GM12878 (cell line): ENCODE measurements at regions not wholly inside any gene's neighbourhood (a gene's known extent, or its start where the extent isn't known, plus 50 kb on each side); places are given as distances from the start of the nearest gene placed in this dataset.

Experiments
- ATAC-seq: fragments of 200-7000 bp; cut with Tn5 transposase; 3 replicates; pipeline ENCODE4 v1.9.1; 2020; ENCODE audit warnings: mild to moderate bottlenecking, moderate library complexity
- BruUV-seq: library from RNA; stranded (reverse); fragments of 400-500 nt; replicated peaks from 2 replicates; lab custom pipeline; 2021; lab: Mats Ljungman, UMichigan
- CTCF ChIA-PET: fragments of 300-600 bp; sonication (Branson Sonifier 250); formaldehyde crosslinking; extraction: SDS; loops from one replicate; lab custom pipeline; 2021; ENCODE audit warnings: inconsistent platforms; lab: Yijun Ruan, JAX
- POLR2A ChIA-PET: fragments of 350-600 bp; formaldehyde crosslinking; extraction: SDS; loops from one replicate; lab custom pipeline; 2021; ENCODE audit warnings: inconsistent platforms; lab: Charles Lee
- RAD21 ChIA-PET: fragments of 300-600 bp; sonication (Branson Sonifier 250); formaldehyde crosslinking; loops from one replicate; lab custom pipeline; 2023; ENCODE audit warnings: antibody characterized with exemption; ENCODE audit not compliant: unreplicated experiment; lab: Charles Lee
- SMC1A ChIA-PET: fragments of 300-600 bp; sonication (Branson Sonifier 250); formaldehyde crosslinking; loops from one replicate; lab custom pipeline; 2023; ENCODE audit not compliant: unreplicated experiment, uncharacterized antibody; lab: Charles Lee
- DNase-seq: peaks from one replicate; pipeline ENCODE4 v3.0.0-alpha.2; 2011; ENCODE audit warnings: low read depth, low spot score
- FAIRE-seq: peaks from 3 replicates; lab custom pipeline; 2011; peaks lifted over from hg19 to GRCh38; lab: Jason Lieb, UNC
- H2AFZ ChIP-seq: 2 replicates; pipeline ENCODE4 v1.6.0; 2011; ENCODE audit warnings: low read depth, low read length, control low read depth; ENCODE audit not compliant: control insufficient read depth
- H3K27ac ChIP-seq: 2 replicates; pipeline ENCODE4 v1.5.1; 2011; ENCODE audit warnings: control low read depth; ENCODE audit not compliant: control insufficient read depth, insufficient read depth
- H3K27me3 ChIP-seq, 2 experiments: replicated peaks in 1 of 2; 2 replicates each; pipeline versions ENCODE4 v1.6.0 to v1.6.1; 2011; ENCODE audit warnings: low read length in 1 of 2; ENCODE audit not compliant: control insufficient read depth in 2 of 2, insufficient read depth in 2 of 2
- H3K36me3 ChIP-seq, 2 experiments: 2 replicates each; pipeline ENCODE4 v1.5.1; 2011; ENCODE audit warnings: low read length in 1 of 2; ENCODE audit not compliant: control insufficient read depth in 2 of 2, insufficient read depth in 2 of 2
- H3K4me1 ChIP-seq: 2 replicates; pipeline ENCODE4 v1.6.1; 2011; ENCODE audit warnings: mild to moderate bottlenecking, low read length, moderate library complexity, mixed read lengths; ENCODE audit not compliant: control insufficient read depth, insufficient read depth
- H3K4me2 ChIP-seq: 2 replicates; pipeline ENCODE4 v1.6.0; 2011; ENCODE audit warnings: control low read depth; ENCODE audit not compliant: control insufficient read depth, insufficient read depth
- H3K4me3 ChIP-seq: fragments of 200-600 bp; sonication (generic); 2 replicates; pipeline ENCODE4 v1.5.1; 2016
- H3K79me2 ChIP-seq: 2 replicates; pipeline ENCODE4 v1.6.0; 2011; ENCODE audit warnings: low read length; ENCODE audit not compliant: control insufficient read depth, insufficient read depth
- H3K9ac ChIP-seq: 2 replicates; pipeline ENCODE4 v1.8.0; 2011; ENCODE audit warnings: low read length, control low read depth, mixed read lengths; ENCODE audit not compliant: control insufficient read depth, insufficient read depth
- H3K9me3 ChIP-seq: replicated peaks from 3 replicates; pipeline ENCODE4 v1.5.1; 2011; ENCODE audit warnings: mild to moderate bottlenecking, low read length; ENCODE audit not compliant: control insufficient read depth, insufficient read depth
- H4K20me1 ChIP-seq: 2 replicates; pipeline ENCODE4 v1.6.0; 2011; ENCODE audit not compliant: control insufficient read depth, insufficient read depth
- ATF2 ChIP-seq: IDR thresholded peaks from 2 replicates; pipeline ENCODE4 v1.6.1; 2012; ENCODE audit warnings: low read length, inconsistent platforms
- BHLHE40 ChIP-seq, 2 experiments: fragments of 450-650 bp in 1 of 2; IDR thresholded peaks; 2 replicates each; pipeline ENCODE4 v1.6.1; 2011 to 2017; ENCODE audit warnings: low read depth in 2 of 2, borderline replicate concordance in 1 of 2, improper control_type of control experiment in 1 of 2, low read length in 1 of 2, mild to moderate bottlenecking in 1 of 2
- CREB1 ChIP-seq: IDR thresholded peaks from 2 replicates; pipeline ENCODE4 v1.6.1; 2012; ENCODE audit warnings: low read depth, mild to moderate bottlenecking, inconsistent platforms
- CUX1 ChIP-seq: IDR thresholded peaks from 2 replicates; pipeline ENCODE4 v1.6.1; 2012; ENCODE audit warnings: improper control_type of control experiment, low read depth, low read length; ENCODE audit not compliant: insufficient replicate concordance
- HCFC1 ChIP-seq: fragments of 150-350 bp; IDR thresholded peaks from 2 replicates; pipeline ENCODE4 v1.6.1; 2014; ENCODE audit warnings: low read length
- HDAC2 ChIP-seq: fragments of 200-600 bp; sonication (generic); IDR thresholded peaks from 2 replicates; pipeline ENCODE4 v1.6.1; 2017
- LARP7 ChIP-seq: fragments of 450-650 bp; IDR thresholded peaks from 2 replicates; pipeline ENCODE4 v1.6.1; 2017; ENCODE audit warnings: mild to moderate bottlenecking
- MEF2A ChIP-seq: IDR thresholded peaks from 2 replicates; pipeline ENCODE4 v1.6.1; 2011; ENCODE audit warnings: low read depth, mild to moderate bottlenecking, low read length, moderate library complexity; ENCODE audit not compliant: insufficient read depth
- MEF2B ChIP-seq: fragments of 450-650 bp; IDR thresholded peaks from 2 replicates; pipeline ENCODE4 v1.6.1; 2018; ENCODE audit warnings: mild to moderate bottlenecking, moderate library complexity; ENCODE audit not compliant: partially characterized antibody, poor library complexity, severe bottlenecking
- MYC ChIP-seq: IDR thresholded peaks from 2 replicates; pipeline ENCODE4 v1.6.1; 2011; ENCODE audit warnings: mild to moderate bottlenecking, low read length, moderate library complexity, inconsistent platforms; ENCODE audit not compliant: insufficient read depth, insufficient replicate concordance, insufficient read length, severe bottlenecking
- NFIC ChIP-seq: IDR thresholded peaks from 2 replicates; pipeline ENCODE4 v1.6.1; 2012; ENCODE audit warnings: low read depth, mild to moderate bottlenecking, inconsistent platforms, low read length, moderate library complexity
- PAX5 ChIP-seq: IDR thresholded peaks from 2 replicates; pipeline ENCODE4 v1.6.1; 2011; ENCODE audit warnings: low read depth, low read length, borderline replicate concordance
- PML ChIP-seq: IDR thresholded peaks from 2 replicates; pipeline ENCODE4 v1.6.1; 2012; ENCODE audit warnings: low read length, inconsistent platforms
- RCOR1 ChIP-seq: conservative IDR thresholded peaks from 2 replicates; pipeline ENCODE4 v1.6.1; 2012; ENCODE audit warnings: low read depth, low read length, improper control_type of control experiment
- TCF12 ChIP-seq: IDR thresholded peaks from 2 replicates; pipeline ENCODE4 v1.6.1; 2011; ENCODE audit warnings: low read depth, mild to moderate bottlenecking, low read length
- WGBS: methylation state at CpG from one replicate; pipeline ENCODE4 v1.1.6; 2016; ENCODE audit warnings: low lambda C conversion rate; ENCODE audit not compliant: insufficient replicate concordance, insufficient coverage; ENCODE audit errors: missing lambda C conversion rate; 5-methylcytosine and 5-hydroxymethylcytosine counted together
- in situ Hi-C: fragments of 300-500 bp; cut with MboI; formaldehyde crosslinking; loops from 9 replicates; pipeline ENCODE4 v1.14.3; 2018; ENCODE audit warnings: mixed read lengths
- intact Hi-C: fragments of 100-400 bp; cut with micrococcal nuclease; formaldehyde crosslinking; loops from one replicate; pipeline ENCODE4 v1.14.2; 2022; ENCODE audit not compliant: unreplicated experiment
- TF ChIP-seq, protein P1 (sequence below), 3 experiments: IDR thresholded peaks in 2 of 3; conservative IDR thresholded peaks in 1 of 3; 2 replicates each; pipeline ENCODE4 v1.5.1; 2011; ENCODE audit warnings: low read depth in 3 of 3, low read length in 3 of 3, mild to moderate bottlenecking in 3 of 3, control low read depth in 2 of 3, moderate library complexity in 2 of 3, inconsistent platforms in 1 of 3, mixed read lengths in 1 of 3; ENCODE audit not compliant: control insufficient read depth in 2 of 3, insufficient read depth in 1 of 3; ENCODE audit errors: extremely low read depth in 1 of 3

GRCh38 chr7:155916926-155917655, 104.8 kb upstream of the SHH start:
- Histone ChIP-seq H3K4me1 (no peaks in the 10 kb centered on the region), H3K36me3 (no peaks in the 10 kb centered on the region), H3K9me3 (no peaks in the 10 kb centered on the region), H4K20me1 (no peaks in the 10 kb centered on the region), H3K4me2 (no peak overlapping the region), H3K4me3 (no peak overlapping the region), H3K27me3 (no peaks in the 10 kb centered on the region; a peak in 1 of 4 replicates), H3K79me2 (no peaks in the 10 kb centered on the region), H3K27ac (no peak overlapping the region), H2AFZ (no peak overlapping the region), H3K9ac (no peak overlapping the region)
- SMC1A ChIA-PET = no interaction called here
- RAD21 ChIA-PET = no interaction called here
- no peak for FAIRE-seq
- POLR2A ChIA-PET = no interaction called here
- TF ChIP-seq RCOR1 = no peak
- no peak for TF ChIP-seq HDAC2
- TF ChIP-seq NFIC = no peak
- TF ChIP-seq PAX5 = no peak
- no peak for TF ChIP-seq BHLHE40 (IDR thresholded peaks at IDR 0.05; ENCODE audit: borderline replicate concordance in 1 of 2, low read depth in 2 of 2, low read length in 1 of 2)
- TF ChIP-seq MEF2A = no peak
- TF ChIP-seq CUX1 = no peak
- TF ChIP-seq, protein P1, sequence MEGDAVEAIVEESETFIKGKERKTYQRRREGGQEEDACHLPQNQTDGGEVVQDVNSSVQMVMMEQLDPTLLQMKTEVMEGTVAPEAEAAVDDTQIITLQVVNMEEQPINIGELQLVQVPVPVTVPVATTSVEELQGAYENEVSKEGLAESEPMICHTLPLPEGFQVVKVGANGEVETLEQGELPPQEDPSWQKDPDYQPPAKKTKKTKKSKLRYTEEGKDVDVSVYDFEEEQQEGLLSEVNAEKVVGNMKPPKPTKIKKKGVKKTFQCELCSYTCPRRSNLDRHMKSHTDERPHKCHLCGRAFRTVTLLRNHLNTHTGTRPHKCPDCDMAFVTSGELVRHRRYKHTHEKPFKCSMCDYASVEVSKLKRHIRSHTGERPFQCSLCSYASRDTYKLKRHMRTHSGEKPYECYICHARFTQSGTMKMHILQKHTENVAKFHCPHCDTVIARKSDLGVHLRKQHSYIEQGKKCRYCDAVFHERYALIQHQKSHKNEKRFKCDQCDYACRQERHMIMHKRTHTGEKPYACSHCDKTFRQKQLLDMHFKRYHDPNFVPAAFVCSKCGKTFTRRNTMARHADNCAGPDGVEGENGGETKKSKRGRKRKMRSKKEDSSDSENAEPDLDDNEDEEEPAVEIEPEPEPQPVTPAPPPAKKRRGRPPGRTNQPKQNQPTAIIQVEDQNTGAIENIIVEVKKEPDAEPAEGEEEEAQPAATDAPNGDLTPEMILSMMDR (IDR thresholded peaks at IDR 0.05 in 2 of 3, conservative IDR thresholded peaks at IDR 0.05 in 1 of 3; ENCODE audit: control insufficient read depth in 2 of 3, extremely low read depth in 1 of 3, insufficient read depth in 1 of 3, low read depth in 3 of 3, low read length in 3 of 3) = no peak
- TF ChIP-seq ATF2 = no peak
- no peak for TF ChIP-seq MEF2B
- no peak for TF ChIP-seq CREB1
- TF ChIP-seq PML = no peak
- TF ChIP-seq LARP7 = no peak
- TF ChIP-seq MYC = no peak
- no peak for TF ChIP-seq TCF12
- TF ChIP-seq HCFC1 = no peak
- no peak for ATAC-seq
- 42% methylated on average over 12 of the region's 12 CpGs for WGBS
- BruUV-seq = no TSS peak
- in situ Hi-C loops = no loop called here
- no peak for DNase-seq
- CTCF ChIA-PET = interaction anchor here (0.7 kb wide), 1 partner anchor 10 kb away, joined by 3 read pairs; no protein-coding TSS in a partner anchor
- intact Hi-C loops = no loop called here
